Activated CD8-positive, alpha-beta memory T cell treated with anti-CD3 and anti-CD28 coated beads, Interleukin-2, amount 50 U/mL, for 1 hour (primary cell): ENCODE measurements at regions not wholly inside any gene's neighbourhood (a gene's known extent, or its start where the extent isn't known, plus 50 kb on each side); places are given as distances from the start of the nearest gene placed in this dataset.

Experiments
- DNase-seq: peaks from one replicate; pipeline ENCODE4 v3.0.0-alpha.2; 2020; ENCODE audit errors: extremely low read depth

DNA sequence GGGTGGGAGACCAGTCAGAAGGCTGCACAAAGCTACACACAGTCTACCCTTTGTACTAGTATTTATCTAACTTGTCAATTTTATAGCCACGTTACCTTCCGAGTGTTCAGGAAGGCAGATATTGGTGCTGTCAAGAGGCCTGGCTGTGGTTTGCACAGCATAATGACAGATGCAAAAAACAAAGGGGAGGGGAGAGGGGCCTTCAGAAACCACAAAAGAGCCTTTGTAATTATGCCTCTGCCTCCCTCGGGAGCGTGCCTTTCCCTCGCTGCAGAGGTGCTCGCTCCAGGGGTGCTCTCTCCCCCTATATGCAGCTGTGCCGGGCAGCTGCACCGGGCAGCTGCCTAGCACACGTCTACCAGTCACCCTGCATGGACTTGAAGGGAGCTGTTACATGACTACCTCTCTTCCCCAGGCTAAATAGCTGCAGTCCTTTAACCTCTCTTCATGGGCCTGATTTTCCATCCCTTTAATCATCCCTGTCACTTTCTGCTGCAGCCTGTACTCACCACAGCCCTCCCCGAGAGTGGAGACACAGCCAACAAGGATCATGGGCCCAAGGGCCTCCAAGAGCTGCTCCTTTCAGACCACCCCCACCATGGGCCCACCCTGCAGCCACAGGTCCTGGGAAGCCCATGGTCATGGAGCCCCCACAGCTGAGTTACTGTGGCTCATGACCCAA is 168.4 kb upstream of the PKDCC start:
- DNase-seq, result no peak

DNA sequence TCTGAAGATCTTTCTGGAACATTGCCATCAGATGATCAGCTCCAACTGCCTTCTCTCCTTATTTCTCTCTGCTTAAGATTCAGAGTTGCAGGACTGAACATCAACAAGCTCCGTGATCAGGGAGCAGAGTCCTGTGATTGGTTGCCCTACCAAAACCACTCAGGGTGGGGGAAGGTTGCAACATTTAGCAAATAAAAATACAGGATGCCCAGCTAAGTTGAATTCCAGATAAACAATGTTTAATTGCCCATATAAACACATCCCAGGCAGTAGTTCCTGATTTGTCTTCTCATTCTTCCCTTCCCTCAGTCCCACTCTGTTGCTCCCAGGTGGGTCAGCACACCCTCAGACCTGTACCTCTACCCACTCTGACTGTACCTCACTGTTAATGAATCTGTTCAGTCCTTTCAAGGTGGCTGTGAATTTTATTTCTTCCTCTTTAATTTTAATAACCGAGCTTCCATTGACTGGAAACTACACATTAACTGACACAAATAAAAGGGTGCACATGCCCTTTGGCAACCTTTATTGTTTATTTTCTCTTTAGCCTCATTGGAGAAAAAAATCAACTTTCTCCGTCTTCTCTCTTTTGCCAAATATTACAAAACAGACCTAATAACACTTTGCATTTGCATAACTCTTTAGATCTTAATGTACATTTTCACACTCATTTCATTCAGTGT is 167.1 kb upstream of the PKDCC start:
- DNase-seq, result no peak

- DNase-seq, result no peak
Observed at GRCh38 chr2:41881249-41881648, 166.6 kb upstream of the PKDCC start.

GRCh38 chr2:41884718-41885117 is 163.1 kb upstream of the PKDCC start:
- DNase-seq, result no peak

- DNase-seq, result no peak
Observed at GRCh38 chr2:41886145-41886664, 161.6 kb upstream of the PKDCC start.

DNA sequence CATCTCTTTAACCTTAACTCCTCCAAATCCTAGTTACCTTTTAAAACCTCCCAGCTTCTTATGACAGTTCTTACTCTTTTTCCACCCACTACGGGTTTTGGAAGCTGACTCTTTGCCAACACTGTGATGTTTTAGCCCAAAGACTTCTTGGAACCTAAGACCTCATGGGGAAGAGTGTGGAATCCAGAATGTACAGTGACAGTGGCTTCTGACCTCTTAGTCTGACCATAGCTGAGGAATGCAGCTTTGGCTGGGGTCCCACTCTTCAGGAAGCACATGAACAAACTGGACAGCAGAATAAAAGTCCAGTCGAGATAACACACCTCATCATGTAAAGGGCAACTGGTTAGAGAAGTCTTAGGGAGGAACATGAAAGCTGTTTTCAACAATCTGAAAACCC is 161.1 kb upstream of the PKDCC start:
- no peak for DNase-seq

DNA sequence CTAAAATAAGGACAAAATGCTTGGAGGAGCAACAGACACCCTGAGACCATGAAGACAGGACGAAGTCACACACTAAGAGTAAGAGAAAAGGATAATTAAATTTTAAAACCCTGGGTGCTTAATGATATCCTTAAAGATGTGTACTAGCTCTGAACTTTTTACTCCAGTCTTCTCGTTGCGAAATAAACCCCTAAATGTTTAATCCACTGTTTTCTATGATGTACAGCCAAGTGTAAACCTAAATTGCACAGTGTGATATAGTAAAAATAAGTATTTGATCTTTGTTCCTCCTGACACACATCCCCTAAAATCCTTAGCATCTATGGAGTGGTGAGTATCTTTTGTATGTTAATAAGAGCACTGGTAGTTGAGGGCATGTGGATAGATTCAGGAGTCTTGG is 157.5 kb upstream of the PKDCC start:
- DNase-seq, result no peak

- no peak for DNase-seq
Observed at GRCh38 chr2:41892476-41892875, 155.3 kb upstream of the PKDCC start.

- DNase-seq, result no peak
Observed at GRCh38 chr2:41894563-41895333, 153.1 kb upstream of the PKDCC start.

GRCh38 chr2:41895334-41895664 is 152.5 kb upstream of the PKDCC start:
- no peak for DNase-seq

GRCh38 chr2:41896186-41896846 is 151.5 kb upstream of the PKDCC start:
- peak; percentile 0 for DNase-seq

GRCh38 chr2:41899189-41899588 is 148.6 kb upstream of the PKDCC start:
- DNase-seq, result no peak

GRCh38 chr2:41900101-41900577 is 147.7 kb upstream of the PKDCC start:
- DNase-seq, result no peak

GRCh38 chr2:41902897-41903296 is 144.9 kb upstream of the PKDCC start:
- DNase-seq, result no peak

DNA sequence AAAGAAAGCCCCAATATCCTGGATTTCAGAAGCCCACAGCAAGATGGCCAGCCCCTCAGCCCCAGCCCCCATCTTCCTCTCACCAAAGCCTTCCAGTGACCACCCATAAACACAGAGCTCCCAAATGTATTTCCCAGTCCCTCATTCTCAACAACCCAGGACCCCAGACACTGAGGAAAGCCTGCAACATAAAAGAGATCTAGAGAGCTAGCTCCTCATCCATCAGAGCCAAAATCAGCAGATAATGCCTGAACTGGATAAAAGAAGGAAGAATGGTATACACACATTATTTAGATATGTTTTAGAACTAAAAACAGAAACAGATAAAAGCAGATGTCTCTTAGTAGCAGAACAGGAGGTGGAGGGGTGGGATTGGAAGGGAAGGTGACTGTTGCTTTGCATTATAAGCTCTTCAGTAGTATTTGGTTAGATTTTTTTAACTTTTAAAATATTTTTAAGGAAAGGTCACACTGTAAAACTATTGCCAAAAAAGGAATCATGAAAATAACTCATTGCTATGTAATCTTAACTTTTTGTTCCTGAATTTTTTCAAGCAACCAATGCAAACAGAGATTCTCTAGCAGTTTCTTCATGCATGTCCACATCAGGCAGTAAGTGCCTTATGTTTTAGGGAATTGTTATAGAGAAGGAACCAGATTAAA is 144.2 kb upstream of the PKDCC start:
- DNase-seq, result no peak

GRCh38 chr2:41904459-41904858 is 143.4 kb upstream of the PKDCC start:
- DNase-seq, result no peak

DNA sequence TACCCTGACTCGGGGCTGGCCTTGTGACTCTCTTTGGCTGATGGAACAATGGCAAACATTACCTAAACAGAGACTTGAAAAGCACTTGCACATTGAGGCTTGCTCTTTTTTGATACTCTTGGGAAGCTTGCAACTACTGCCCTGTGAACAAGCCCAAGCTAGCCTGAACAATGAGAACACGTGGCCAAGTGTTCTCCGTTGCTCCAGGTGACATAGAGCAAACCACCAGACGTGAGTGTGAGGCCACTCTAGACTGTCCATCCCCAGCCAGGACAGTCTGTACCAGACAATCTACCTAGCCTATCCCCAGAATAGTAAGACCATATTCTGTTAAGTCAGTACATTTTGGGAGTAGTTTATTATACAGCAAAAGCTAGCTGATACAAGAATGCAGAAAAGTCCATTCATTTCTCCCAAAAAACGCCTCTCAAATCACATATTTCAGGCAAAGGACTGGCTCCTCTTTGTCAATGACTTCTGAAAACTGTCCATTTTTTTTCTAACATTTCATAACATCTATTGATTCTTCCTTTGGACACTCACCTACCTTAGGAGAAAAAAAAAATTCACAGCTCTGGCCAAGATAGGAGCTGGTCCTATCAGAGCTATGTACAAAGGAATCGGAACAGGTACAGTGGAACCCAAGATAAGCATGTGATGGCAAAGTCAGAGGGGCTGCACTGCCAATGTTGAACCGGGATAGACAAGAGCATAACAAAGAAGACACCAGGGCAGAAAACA is 142.1 kb upstream of the PKDCC start:
- DNase-seq, result no peak

- DNase-seq, result no peak
Observed at GRCh38 chr2:41906338-41906725, 141.5 kb upstream of the PKDCC start.

DNA sequence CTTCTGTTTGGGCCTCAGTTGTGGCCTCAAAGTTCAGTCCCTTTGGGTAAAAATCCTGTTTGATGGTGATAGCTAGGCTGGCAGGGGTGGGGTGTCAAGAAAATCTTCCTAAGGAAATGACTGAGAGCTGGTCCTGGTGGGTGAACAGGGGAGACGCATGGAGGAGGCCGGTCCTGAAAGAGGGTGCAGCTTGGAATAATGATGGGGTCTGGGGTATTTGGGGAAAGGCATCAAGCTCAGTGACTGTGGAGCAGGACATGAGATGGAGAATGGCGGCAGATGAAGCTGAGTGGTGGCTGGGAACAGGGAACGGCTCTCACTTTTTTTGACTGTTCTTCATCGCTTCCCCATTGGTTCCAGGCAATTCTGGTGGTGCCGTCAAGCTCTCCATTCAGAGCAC is 140.7 kb upstream of the PKDCC start:
- DNase-seq, result no peak

- no peak for DNase-seq
Observed at GRCh38 chr2:41907771-41908207, 140.0 kb upstream of the PKDCC start.

DNA sequence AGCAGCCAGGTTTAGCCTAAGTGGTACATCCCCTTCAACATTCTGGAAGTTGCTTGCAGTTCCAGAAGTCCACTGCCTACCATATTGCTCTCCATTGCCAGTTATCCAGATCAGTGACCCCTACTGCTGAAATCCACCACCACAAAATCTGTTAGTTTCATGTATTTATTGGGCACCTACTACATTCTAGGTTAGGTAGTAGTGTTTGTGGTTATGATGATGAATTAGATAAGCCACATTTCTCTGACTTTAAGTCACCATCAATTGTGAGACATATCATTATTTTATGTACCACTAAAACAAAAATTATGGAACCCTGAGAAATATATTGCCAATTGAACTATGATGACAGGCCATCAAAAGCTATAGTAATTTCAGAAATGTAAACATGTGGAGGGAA is 139.5 kb upstream of the PKDCC start:
- no peak for DNase-seq
